DMS153 treated with DMSO at 0.1 percent for 48 hours (cell line): ENCODE measurements at regions not wholly inside any gene's neighbourhood (a gene's known extent, or its start where the extent isn't known, plus 50 kb on each side); places are given as distances from the start of the nearest gene placed in this dataset.
"Not testable (repeated sequence)": the region's sequence is repeated elsewhere in the genome, so short reads cannot be mapped to it uniquely, and the experiment has no call there.

ENCODE experiments used
- DNase-seq: peaks from one replicate; lab custom pipeline; 2025; ENCODE audit not compliant: unreplicated experiment; lab: John Stamatoyannopoulos, UW

- DNase-seq: no peak
Measured at GRCh38 chr18:55687106-55687505, 99.1 kb upstream of the TCF4 start.

DNA sequence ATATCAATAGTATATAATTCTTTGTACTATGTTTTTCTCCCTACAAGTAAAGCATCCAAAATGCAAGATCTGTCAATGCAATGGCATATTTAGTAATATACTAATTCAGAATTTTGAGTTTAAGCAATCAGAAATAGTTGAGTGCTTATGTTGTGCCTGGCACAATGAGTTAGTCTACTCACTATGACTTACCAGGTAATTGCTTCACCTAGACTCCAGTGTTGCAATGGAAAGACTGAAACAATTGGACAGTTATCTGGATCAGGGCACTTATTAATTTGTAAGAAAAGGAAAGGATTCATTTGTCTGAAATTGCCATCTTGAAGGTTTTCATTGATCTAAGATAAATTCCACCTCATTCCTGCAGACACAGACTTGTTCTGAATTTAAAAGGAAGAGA, 97.6 kb upstream of the TCF4 start:
- DNase-seq: no peak

GRCh38 chr18:55672574-55673361, 84.8 kb upstream of the TCF4 start:
- DNase-seq: no peak

DNA sequence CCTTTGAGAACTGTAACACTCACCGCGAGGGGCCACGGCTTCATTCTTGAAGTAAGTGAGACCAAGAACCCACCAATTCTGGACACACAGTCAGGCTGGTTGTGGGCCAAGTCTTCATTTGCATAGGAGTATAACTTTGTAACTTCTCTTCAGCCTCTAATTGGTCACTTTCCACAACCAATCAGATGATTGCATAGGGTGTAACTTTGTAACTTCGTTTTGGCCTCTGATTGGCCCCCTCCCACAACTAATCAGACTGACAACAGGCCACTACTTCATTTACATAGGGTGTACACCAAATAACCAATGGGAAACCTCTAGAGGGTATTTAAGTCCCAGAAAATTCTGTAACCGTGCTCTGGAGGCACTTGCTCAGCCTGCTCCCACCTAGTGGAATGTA, 77.5 kb upstream of the TCF4 start:
- DNase-seq: no peak

DNA sequence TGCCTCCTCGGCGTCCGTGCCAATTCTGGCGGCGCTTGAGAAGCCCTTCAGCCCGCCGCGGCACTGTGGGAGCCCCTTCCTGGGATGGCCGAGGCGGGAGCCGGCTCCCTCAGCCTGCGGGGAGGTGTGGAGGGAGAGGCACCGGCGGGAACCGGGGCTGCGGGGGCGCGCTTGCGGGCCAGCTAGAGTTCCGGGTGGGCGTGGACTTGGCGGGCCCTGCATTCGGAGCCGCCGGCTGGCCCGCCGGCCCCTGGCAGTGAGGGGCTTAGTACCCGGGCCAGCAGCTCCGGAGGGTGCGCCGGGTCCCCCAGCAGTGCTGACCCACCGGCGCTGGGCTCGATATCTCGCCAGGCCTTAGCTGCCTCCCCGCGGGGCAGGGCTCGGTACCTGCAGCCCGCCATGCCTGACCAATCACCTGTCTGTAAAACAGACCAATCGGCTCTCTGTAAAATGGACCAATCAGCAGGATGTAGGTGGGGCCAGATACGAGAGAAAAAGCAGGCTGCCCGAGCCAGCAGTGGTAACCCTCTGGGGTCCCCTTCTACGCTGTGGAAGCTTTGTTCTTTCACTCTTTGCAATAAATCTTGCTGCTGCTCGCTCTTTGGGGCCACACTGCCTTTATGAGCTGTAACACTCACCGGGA, 76.9 kb upstream of the TCF4 start:
- DNase-seq: not testable (repeated sequence)

- no peak for DNase-seq
Measured at GRCh38 chr18:55663891-55664290, 75.9 kb upstream of the TCF4 start.

GRCh38 chr18:55658598-55658997, 70.6 kb upstream of the TCF4 start:
- DNase-seq: no peak

- no peak for DNase-seq
Measured at GRCh38 chr18:55657572-55658331, 69.8 kb upstream of the TCF4 start.

DNA sequence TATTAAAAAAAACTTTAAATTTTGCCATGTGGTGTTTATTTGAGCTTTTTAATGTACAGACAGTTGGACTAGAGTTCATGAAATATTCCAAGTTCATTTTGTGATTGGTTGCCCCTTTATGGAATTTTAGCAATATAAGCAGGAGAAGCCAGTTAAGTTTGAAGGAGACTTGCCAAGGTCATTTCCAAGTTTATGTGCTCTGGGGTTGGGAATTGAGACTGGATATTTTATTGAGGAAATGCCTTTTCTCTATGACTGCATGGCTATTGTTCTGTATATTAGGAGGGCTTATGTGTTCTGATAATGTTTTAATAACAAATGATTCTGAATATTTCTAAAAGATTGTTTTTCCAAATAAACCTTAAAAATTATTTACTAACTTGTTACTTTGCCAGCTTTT, 67.0 kb upstream of the TCF4 start:
- no peak for DNase-seq

- no peak for DNase-seq
Measured at GRCh38 chr18:55651236-55651635, 63.2 kb upstream of the TCF4 start.

- DNase-seq: no peak
Measured at GRCh38 chr18:55650363-55650870, 62.4 kb upstream of the TCF4 start.

- DNase-seq: no peak
Measured at GRCh38 chr18:55647331-55647730, 59.3 kb upstream of the TCF4 start.

- DNase-seq: no peak
Measured at GRCh38 chr18:55642191-55642590, 54.2 kb upstream of the TCF4 start.

DNA sequence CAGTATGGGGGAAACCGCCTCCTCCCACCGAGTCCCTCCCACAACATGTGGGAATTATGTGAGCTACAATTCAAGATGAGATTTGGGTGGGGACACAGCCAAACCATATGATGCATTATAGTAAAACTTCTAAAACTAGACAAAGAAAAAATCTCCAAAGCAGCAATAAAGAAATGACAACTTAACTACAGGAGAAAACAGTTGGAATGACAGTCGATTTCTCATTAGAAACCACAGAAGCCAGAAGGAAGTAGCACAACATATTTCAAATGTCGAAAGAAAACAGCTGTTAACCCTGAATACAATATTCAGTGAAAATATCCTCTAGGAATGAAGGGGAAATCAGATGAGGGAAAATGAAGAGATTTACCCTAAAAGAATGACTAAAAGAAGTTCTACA, 53.5 kb upstream of the TCF4 start:
- no peak for DNase-seq
